ENCODE measurements at regions not wholly inside any gene's neighbourhood (a gene's known extent, or its start where the extent isn't known, plus 50 kb on each side); places are given as distances from the start of the nearest gene placed in this dataset.

DNA sequence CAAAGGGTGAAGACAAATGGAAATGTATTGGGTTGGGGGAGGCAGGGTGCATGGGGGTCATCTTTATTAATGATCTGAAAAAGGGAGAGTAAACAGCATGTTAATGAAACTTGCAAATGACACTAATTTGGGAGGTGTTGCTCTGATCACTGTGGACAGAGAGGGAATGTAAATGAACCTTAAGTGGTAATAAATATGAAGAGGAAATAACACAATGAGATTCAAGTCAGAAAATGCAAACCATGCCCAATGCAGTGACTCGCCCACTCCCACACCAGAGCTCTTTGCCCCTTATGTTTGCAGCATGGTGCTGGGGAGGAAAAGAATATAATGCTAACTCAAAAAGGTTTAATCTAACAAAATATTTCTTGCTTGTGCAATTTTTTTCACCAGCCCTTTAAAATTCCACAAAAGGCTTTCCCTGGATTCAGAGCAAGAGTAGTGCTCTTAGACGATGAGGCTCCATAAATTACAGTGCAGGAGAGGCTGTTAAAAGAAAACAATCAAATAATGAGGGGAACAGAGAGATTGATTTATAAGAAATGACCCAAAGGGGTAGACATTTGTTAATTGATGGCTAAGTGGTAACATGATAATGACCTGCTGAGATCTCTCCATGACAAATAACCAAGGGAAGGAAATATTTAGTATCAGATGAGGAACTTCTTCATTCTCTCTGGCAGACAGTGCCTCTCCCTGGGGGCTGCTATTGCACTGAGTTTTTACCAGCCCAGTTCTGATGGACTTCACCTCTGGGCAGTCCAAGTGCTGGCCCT lies 210.0 kb upstream of the PPP2R3A start:
- no peak for DNase-seq

DNA sequence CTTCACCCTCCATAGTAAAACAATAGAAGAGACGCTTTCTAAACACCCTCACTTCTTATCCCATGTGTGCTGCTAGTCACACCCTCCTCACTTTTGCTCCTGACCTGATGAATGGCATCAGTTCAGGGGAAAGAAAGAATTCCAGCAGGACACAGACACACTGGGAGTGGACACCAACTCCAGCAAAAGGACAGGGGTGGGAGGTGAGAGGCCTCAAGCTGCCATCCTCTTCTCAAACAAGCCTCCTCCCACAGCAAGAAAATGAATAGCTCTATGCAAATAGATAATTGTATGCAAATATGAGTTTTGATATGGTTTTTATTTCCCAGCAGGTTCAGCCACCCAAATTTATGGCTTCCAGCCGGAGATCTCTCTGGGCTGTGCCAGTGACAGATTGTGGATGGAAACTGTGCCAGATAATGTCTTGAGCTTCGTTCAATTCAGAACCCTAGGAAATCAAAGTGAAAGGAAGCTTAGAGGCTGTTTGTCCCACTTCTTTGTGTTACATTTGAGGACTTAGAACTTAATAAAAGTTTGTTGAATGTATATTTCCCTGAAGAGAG lies 209.3 kb upstream of the PPP2R3A start:
- DNase-seq = no peak

DNA sequence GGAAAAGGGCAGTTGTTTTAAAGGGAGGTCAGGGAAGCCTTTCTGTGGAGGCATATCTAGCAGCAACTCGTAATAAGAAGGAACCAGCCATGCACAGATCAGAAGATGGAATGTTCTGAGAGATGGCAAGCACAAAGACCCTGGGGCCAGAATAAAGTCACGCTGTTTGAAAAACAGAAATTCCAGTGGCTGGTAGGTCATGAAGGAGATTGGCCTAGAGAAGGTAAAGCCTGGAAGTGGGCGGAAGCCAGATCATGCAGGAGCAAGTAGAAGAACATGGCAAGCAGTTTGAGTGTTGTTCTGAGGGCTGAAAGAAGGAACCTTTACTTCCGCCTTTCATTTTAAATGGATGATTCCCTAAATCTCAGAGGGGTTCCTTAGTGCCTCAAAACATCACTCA lies 208.1 kb upstream of the PPP2R3A start:
- no peak for DNase-seq

DNA sequence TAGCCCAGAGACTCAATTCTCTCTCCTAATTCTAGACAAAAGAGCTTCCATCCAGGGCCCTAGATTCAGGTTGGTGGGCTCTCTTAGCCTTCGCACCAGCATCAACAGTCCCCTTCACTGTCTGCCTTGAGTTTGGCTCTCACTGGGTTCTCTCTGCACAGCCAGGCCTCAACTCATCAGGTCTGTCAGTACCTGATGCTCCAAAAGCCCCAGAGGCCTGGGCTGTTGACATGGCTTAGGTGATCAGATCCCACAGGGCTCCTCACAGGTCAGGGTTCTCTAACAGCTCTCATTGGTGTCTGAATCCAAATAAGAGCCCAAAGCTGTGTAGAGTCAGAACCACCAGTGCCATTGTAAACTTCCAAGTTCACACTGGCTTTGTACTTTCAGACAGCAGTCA lies 206.6 kb upstream of the PPP2R3A start:
- DNase-seq = no peak

DNA sequence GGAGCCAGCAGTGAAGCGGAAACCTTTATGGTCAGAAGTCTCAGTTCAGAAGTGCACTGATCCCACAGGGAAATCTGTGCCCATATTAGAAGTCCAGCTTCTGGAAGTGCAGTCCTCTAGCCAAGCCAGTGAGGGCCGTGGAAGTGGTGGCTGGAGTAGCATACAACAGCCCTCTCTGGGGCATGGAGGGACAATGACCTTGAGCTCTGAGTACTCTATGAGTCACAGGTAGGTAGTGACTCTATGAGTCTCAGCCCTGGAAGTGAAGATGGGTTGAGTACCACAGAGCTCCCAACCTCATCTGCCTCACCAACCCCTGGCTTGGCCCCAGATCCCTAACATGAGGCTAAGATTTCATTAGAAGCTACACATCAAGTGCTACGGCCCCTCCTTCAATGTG lies 205.9 kb upstream of the PPP2R3A start:
- no peak for DNase-seq

DNA sequence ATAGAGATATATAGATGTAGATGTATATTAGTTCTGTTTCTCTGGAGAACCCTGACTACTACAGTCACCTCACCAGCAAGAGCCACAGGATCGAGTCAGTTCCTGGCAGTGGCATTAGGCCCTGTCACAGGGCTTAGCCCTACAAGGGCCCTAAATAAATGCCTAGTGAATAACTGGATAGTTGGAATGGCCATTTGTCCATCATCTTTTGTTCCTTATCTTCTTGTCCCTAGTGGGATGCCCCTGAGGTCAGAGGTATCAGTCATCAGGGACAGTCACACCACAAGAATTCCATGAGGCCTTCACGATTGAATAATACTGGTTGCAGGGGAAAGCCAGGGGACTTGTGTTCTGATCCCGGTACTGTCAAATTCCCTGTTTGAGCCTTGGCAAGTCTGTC lies 204.9 kb upstream of the PPP2R3A start:
- DNase-seq = no peak

DNA sequence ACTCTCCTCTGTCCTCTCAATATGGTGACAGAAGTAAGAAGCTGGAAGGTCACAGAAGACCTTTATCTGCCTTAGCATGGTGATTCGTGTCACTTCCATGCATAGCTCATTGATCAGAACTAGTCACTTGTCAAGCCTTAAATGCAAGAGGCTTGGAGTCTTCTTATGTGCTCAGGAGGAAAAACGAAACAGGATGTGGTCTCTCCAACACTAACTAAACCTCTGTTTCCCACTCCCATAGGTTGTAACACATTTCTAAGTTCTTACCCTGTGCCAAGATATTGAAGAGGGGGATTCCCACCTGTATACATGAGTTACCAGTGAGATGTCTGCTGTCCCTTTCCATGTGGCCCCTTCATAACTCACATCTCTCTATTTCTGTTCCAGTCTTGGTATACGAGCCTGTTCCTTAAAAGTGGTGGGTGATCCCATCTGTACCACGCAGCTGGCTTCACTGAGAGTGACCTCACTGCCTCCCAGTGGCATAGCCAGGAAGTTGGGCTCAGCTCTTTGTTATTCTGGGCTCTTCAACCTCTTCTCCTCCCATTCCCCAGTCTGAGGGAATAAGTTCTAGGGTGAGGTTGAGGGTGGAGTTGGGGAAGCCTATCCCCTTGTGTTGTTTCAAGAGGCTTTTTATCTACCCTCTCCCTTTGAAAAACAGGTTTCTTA lies 203.2 kb upstream of the PPP2R3A start:
- no peak for DNase-seq

DNA sequence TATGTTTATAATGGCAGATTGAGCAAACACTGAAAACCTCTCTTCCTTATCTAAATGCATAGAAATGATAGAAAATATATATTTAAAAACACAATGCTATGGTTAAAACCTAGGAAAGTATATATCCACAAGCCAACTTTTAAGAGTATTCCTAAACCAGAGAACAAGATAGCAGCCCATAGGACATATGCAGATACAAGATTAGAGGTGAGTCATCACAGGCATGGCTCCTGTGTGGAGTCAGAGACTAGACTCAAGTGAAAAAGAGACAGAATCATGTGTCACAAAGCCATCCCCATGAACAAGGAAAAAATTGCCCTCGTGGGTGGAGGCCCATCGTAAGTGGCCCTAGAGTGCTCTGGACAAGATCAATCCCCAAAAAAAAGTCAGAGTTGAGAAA lies 199.4 kb upstream of the PPP2R3A start:
- DNase-seq = no peak

DNA sequence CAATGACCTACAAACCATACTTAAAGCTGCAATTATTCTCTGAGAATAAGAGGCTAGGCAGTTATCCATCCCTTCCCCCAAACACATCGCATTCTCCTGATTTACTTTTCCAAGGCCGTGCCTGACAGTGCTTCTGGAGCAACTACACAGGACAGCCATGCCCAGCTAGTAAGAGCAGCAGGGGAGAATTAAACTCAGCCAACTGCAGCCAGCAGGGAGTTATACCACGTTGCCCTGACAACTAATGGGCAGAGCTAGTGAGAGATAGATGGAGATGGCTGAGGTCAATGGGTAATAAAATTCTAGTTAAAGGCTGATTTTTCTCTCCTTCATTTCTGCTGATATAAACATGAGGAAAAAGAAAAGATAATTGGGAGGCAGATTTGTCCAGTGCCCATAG lies 193.8 kb upstream of the PPP2R3A start:
- no peak for DNase-seq

DNA sequence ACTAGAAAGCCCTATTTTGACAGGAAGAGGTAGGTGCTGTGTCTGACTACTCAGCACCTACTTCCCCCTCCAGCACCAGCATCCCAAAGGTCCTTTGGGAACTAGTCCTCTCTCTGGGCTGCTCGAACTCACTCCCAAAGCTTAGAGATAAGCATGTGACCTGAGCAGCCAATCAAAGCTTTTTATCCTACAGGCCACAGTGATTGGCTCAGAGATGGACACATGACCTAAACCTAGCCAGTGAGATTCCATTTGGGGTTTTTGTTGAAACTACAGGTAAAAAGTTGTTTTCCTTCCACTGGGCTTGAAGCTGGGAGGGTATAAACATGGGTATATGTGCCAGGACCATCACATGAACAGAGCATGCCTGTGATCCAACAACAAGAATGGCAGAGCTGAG lies 186.5 kb upstream of the PPP2R3A start:
- DNase-seq = no peak

DNA sequence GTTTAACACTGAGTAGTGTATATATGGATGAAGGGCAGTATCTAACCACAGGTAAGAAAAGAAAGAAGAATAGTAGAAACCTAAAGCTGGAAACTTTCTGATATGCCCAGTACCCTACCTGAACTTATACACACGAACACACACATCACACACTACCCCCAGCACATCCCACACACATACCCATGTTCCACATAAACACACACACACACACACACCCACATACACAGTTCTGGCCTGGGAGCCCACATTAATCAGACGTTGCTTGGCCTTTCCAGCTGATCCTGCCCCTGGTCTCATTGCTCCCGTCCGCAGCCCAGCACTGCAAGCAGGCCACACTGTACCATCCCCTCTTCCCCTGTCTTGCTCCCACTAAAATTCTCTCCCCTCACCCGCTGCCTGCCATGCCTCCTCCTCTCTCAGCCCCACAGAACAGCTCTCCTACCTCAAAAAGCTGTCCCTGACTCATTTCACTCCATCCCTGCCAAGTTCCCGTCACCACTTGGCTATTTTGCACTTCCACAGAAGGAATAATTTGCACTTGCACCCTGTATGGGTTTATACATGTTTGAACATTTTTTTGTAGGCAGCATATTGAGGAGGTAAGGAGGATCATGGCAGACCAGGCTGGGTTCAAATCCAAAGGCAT lies 185.8 kb upstream of the PPP2R3A start:
- no peak for DNase-seq

DNA sequence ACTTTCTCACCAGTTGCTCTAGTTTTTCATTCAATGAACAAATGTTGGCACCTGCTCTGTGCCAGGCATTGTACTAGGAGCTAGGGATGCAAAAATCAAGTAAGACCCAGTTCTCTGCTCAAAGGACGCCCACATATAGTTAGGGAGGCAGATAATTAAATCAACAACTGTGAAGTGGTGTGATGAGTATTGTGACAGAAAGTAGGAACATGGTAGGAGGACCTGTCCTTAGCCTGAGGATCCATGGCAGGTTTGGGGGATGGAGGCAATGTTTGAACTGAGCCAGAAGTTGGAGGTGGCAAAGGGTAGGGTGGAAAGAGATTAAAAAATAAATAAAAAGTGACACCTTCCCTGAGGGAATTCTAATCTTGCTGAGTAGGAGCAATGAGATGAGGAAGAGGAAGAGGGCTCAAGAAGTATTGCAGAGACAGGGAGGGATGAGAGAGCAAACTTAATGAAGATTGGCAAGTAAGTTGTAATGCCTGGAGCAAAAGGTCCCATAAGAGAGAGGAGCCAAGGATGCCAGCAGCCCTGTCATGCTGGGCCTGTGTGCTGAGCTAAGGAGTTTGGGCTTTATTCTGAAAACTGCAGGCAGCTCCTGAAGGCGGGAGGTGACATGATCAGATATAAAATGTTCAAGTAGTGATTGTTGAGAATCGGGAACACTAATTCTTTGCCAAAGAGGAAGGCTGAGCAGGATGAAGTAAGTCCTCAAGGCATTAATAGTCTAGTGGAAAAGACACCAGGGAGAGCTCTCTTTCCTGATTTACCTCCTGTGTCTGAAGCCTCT lies 184.3 kb upstream of the PPP2R3A start:
- no peak for DNase-seq

DNA sequence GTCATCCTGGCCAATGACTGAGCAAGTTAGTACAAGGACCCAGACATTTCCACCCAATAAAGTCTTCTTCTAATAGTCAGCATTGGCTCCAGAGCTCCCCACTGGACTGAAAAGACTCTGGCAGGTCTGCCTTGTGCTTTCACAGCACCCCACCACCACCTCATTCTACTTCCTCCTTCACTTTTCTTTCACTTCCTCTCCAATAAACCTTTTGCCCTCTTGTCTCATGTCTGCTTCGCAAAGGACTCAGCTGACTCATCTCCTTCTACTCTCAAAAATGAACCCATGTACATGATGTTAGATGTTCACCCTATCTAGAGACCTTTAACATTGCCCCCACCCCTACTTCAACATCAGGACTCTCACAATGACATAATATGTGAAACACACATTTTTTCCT lies 181.0 kb upstream of the PPP2R3A start:
- DNase-seq = no peak

DNA sequence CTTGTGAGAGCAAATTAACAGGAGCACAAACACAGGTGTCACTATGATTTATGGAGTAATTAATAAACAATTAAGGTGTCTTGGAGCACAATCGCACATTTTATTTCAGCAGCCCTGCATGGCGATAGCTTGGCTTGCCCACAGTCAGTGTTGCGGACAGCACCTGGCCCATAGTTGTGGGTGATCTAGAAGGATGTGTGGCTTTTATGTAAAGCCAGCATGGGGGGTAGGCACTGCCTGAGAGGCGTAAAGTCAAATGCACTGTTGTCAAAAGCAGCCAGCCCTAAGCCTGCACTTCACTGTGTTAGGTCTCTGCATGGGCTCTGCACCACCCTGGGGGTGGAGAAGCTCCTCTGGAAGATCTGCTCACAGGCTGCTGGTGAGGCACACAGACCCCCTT lies 177.4 kb upstream of the PPP2R3A start:
- DNase-seq = no peak

DNA sequence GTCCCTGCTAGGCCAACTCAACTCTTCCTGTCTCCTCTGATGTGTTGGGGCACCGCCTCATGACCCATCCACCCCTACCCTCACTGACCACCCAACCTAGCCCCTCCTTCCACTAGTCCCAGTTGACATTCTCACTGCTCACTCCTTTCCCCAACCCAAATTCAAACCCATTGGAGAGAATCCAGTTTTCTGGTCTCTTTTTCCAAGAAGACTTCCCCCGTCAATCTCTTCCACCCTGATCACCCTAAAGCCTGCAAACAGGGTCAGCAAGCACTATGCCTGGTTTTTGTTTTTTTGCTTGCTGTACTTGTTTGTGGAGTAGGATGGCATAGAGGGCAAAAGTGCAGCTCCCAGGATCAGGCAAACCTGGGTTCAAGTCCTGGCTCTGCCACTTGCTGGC lies 176.6 kb upstream of the PPP2R3A start:
- DNase-seq = no peak

DNA sequence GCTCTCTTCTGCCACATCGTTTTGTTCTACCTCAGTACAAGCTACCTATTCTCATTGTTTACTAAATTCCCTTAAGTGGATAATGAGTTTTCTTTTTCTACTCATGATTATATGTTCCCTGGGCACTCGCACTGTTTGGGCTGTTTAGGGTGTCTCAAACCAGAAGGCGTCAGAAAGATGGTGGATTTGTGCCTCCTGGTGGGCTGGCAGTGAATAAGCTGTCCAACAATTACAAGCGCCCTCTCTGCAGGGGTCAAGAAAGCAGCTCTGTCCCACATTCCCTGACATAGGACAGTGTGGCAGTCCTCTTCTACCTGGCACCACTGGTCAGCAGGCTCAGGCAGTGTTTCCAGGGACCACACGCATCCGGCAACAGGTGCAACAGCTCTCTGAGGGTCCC lies 173.4 kb upstream of the PPP2R3A start:
- DNase-seq = no peak

DNA sequence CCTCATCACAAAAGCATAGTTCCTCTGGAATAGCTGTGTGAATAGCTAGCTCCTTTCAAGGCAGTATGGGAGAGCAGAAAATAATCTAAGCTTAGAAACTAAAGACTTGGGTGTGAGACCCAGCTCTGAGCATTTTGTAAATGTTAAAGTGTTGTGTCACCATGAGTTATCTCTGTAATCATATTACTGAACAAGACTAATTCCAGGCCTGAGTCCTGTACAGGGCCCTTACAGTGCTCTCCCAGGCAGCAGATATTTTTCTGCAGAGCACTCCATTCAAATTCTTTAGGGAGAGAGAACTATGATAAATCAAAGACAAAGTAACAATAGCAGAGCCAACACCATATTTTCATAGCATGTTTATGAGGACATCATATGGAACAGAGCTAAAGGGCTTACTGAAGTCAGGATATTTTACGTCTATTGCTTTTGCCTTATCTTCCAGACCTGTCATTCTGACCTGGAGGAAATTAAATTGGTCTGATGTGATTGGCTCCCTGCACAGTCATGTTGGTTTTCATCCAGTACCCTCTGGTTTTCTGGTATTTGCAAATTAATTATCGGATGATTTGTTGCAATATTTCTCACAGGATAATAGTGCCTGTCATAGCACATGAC lies 172.6 kb upstream of the PPP2R3A start:
- no peak for DNase-seq

DNA sequence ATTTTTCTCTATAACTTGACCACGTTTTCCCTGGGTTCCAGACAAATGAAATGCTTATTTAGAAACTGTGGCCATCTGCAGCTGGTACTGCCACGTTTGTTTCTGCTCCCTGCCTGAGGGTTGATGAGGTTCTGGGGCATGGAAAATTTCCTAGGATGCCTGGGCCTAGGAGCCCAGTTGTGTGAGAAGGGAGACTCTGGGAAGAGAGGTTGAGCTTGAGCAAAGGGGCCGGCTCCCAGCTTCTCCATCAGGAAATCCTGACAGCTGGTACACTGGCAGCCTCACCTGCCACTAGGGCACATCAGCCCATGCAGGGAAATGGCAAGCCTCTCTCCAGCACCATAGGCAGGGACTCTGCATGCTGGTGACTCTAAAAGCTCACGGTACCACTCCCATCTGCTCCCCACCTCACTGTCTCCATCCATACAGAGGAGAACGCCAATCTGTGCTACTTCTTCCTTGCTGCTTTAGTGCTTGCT lies 165.4 kb upstream of the PPP2R3A start:
- DNase-seq = no peak

DNA sequence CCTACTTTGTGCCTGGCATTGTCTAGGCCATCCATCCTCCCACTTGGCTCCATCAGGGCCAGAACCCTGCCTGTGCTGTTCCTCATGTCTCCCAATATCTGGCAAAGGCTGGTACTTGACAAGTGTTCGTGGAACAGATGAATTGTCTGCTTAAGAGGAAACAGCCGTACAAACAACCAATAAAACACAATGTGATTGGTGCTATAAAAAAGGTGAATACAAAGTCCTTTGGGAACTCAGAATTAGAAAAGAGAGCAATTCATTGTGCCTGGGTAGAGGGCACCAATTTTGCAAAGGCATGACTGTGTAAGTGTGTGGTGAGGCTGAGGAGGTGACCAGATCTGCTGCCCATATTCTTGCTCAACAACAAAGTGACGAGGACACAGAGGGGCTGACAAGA lies 164.5 kb upstream of the PPP2R3A start:
- DNase-seq = no peak

DNA sequence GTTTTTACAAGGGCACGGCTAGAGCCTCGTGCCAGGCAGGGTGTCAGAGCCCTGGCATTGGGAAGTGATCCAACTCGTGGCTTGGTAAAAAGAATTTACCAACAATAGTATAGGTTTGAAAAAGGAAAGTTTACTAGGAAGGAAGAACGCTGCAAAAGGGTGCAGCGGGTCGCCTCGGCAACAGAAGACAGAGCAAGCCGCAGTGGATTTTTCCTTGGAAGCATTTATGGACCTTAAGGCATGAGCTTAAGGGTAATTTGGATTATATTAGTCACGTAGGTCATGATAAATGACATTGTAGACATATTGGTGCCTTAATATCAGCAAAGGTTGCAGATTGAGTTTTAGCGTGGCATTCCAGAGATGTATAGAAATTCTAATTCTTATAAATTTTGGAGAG lies 163.4 kb upstream of the PPP2R3A start:
- DNase-seq = no peak

DNA sequence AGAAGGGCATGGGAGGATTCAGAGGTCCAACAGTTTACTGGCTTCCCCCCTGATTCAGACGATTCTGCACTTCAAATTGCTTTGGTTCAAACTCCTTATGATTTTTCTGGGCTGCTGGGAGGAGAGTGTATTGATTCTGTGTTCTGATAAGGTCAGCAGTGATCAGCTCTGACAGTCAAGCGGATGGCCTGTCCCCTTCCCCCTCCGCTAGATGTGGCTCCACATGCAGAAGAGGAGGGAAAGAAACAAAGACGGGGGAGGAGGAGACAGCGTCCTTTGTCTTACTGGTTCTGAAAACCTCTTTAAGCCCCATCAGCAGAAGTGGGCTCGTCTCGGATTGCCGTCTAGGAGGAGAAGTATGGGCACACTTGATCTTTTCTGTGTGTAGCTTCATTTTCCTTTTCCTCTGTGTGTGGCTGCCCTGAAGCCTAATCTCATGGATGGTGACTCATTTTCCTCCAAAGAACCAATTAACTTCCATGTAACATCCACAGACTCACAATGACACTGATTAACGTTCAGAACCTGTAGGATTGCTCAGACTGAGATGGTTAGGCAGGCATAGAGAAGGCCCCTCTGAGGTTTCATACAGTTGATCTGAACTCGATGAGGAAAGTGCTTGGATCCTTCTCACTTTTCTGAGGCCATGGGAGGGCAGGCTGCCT lies 162.4 kb upstream of the PPP2R3A start:
- no peak for DNase-seq

DNA sequence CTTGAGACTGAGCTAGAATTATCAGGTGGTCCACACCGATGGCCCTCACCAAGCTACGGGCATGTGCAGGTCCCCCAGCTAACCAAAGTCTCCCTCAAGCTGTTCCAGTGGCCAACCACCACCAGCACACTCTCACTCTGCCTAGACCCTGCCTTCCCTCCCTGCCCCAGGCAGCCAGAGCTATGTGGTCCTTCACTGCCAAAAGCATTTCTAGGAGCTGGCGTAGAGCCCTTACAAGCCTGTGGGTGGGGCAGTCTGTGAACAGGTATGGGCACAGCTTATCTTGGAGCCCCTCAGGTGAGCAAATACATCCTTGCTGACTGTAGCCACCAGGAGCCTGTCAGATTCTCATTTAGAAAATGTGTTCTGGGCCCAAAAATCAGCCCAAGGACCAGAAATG lies 159.8 kb upstream of the PPP2R3A start:
- no peak for DNase-seq
